AG09319 (cell line): ENCODE measurements at regions not wholly inside any gene's neighbourhood (a gene's known extent, or its start where the extent isn't known, plus 50 kb on each side); places are given as distances from the start of the nearest gene placed in this dataset.

Experiments used
- DNase-seq: peaks from one replicate; pipeline ENCODE4 v3.0.0-alpha.2; 2010; ENCODE audit warnings: low read depth; ENCODE audit errors: extremely low read depth
- CTCF ChIP-seq: IDR thresholded peaks from 2 replicates; pipeline ENCODE4 v1.5.1; 2011; ENCODE audit warnings: low read depth, mild to moderate bottlenecking, inconsistent platforms, low read length, moderate library complexity

- TF ChIP-seq CTCF: no peak
- no peak for DNase-seq
These were observed 191.4 kb upstream of the LRIG1 start for GRCh38 chr3:66692042-66692765.

GRCh38 chr3:66692766-66693150, 191.9 kb upstream of the LRIG1 start:
- DNase-seq: no peak
- TF ChIP-seq CTCF: no peak

GRCh38 chr3:66693461-66694031, 192.7 kb upstream of the LRIG1 start:
- DNase-seq: no peak
- no peak for TF ChIP-seq CTCF

- no peak for TF ChIP-seq CTCF
- DNase-seq: no peak
These were observed 201.3 kb upstream of the LRIG1 start for GRCh38 chr3:66702126-66702525.

- no peak for DNase-seq
- no peak for TF ChIP-seq CTCF
These were observed 202.7 kb upstream of the LRIG1 start for GRCh38 chr3:66703501-66703900.

- no peak for TF ChIP-seq CTCF
- no peak for DNase-seq
These were observed 204.3 kb upstream of the LRIG1 start for GRCh38 chr3:66705076-66705475.

- DNase-seq: no peak
- no peak for TF ChIP-seq CTCF
These were observed 206.1 kb upstream of the LRIG1 start for GRCh38 chr3:66706890-66707289.
